ENCODE measurements at regions not wholly inside any gene's neighbourhood (a gene's known extent, or its start where the extent isn't known, plus 50 kb on each side); places are given as distances from the start of the nearest gene placed in this dataset.
"Not testable (repeated sequence)": the region's sequence is repeated elsewhere in the genome, so short reads cannot be mapped to it uniquely, and the experiment has no call there.

DNA sequence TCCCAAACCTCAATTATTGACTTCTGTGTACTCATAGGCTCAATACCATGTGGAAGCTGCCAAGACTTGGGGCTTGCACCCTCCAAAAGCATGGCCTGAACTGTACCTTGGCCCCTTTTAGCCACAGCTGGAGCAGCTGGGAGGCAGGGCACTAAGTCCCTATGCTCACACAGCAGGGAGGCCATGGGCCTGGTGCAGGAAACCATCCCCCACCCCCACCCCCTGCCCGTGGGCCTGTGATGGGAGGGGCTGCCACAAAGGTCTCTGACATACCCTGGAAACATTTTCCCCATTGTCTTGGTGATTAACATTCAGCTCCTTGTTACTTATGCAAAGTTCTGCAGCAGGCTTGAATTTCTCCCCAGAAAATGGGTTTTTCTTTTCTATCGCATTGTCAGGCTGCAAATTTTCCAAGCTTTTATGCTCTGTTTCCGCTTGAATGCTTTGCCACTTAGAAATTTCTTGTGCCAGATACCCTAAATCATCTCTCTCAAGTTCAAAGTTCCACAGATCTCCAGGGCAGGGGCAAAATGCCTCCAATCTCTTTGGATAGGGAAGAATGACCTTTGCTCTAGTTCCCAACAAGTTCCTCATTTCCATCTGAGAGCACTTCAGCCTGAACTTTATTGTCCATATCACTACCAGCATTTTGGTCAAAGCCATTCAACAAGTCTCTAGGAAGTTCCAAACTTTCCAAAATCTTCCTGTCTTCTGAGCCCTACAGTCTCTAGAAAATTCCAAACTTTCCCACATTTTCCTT is 141.8 kb downstream of the AHR start:
- DNase-seq: not testable (repeated sequence)

- DNase-seq: no peak
These were observed 142.4 kb downstream of the AHR start for GRCh38 chr7:17440831-17441230.

DNA sequence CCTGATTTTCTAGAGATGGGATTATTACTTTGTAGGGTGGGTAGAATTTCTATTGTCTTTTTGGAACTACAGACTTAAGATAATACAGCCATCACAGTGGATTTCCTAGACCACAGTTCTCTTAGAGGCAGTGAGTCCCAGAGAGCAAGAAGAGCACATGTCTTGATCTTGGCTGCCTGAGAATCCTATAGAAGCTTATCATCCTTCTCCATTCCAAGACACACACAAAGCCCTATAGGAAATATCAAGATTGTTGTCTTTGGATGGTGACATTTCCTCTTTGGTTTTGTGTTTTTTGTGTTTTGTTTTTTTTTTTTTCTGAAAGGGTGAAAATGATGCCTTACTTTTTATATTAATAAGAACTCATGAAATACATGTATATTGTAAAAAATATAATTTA is 143.1 kb downstream of the AHR start:
- no peak for DNase-seq

DNA sequence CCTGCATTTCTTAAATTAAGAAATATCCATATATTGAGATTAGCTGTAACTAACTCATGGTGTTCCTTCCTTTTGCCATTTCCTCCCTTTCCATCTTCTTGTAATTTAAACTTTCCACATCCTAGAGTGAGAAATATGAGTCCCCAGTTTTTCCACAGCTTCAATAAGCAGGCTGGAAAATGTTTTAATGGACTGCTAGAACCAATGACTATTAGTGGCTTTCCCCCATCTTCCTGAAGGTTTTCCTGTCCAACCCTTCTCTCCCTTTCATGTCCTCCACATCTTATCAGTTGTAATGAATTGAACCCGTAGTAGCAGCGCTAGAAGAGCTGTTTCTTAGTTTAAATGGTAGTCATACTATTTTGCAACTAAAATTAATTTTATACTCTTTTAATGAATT is 145.7 kb downstream of the AHR start:
- no peak for DNase-seq

- no peak for DNase-seq
These were observed 146.2 kb downstream of the AHR start for GRCh38 chr7:17444673-17445072.

DNA sequence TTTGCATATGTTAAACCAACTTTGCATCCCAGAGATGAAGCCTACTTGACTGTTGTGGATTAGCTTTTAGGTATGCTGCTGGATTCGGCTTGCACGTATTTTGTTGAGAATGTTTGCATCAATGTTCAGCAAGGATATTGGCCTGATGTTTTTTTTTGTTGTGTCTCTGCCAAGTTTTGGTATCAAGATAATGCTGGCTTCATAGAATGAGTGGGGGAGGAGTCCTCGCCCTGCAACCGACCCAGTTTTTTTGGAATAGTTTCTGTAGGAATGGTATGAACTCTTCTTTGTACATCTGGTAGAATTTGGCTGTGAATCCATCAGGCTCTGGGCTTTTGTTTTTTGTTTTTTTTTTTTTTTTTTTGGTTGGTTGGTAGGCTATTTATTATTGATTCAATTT is 147.9 kb downstream of the AHR start:
- no peak for DNase-seq

DNA sequence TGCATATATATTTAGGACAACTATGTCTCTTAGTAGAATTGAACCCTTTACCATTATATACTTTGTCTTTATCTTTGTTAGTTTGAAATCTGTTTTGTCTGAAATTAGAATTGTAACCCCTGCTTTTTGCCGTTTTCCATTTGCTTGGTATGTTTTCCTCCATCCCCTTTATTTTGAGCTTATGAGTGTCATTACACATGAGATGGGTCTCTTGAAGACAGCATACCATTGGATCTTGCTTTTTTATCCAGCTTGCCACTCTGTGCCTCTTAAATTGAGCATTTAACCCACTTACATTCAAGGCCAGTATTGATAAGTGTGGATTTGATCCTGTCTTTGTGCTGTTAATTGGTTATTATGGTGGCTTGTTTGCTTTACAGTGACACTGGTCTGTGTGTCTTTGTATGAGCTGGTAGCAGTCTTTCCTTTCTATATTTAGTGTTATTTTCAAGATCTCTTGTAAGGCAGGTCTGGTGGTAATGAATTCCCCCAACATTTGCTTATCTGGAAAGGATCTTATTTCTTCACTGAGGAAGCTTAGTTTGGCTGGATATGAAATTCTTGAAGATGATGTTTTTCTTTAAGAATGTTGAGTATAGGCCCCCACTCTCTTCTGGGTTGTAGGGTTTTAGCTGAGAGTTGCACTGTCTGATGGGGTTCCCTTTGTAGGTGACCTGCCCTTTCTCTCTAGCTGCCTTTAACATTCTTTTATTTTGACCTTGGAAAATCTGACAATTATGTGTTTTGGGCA is 149.5 kb downstream of the AHR start:
- DNase-seq: no peak

DNA sequence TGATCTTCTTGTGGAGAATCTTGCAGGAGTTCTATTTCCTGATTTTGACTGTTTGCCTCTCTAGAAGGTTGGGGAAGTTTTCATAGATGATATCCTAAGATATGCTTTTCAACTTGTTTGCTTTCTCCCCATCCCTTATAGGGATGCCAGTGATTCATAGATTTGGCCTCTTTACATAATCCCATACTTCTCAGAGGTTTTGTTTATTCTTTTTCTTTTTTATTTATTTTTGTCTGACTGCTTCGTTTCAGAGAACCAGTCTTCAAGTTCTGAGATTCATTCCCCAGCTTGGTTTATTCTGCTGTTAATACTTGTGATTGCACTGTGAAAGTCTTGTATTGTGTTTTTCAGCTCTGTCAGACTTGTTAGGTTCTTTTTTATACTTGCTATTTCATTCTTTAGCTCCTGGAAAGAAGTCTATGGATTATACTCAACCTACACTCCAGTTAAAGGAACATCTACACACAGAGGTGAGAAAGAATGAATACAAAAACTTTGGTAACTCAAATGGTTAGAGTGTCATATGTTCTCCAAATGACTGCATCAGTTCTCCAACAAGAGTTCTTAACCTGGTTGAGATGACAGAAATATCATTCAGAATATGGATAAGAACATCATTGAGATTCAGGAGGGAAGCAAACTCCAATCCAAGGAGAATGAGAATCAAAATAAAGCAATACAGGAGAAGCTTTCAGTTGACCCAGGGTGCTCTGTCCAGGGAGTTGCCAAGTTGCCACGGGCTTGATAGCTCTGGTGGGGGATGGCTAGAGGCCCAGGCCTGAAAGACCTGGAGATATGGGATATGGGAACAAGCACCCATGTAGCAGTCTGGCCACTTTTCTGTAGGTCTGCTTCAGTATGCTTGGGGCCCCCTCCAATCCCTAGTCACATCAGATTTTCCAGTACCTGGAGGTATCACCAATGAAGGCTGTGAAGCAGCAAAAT is 150.3 kb downstream of the AHR start:
- no peak for DNase-seq

DNA sequence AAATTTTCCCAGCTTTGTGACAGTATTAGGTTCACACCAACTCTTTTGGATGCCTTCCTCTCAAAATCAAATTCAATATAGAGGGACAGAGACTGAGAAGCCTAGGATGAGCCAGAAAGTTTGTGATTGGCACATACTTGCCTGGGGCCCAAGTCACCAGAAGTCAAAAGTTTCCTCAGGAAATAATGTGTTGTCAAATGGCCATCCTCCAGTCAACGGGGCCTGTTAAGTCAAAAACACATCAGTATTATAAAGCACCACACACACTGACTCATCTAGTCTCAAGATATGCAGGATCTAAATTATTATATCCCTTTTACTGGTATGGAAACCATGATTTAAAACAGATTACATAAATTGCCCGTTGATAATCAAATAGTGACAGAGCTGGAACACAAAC is 158.1 kb downstream of the AHR start:
- no peak for DNase-seq

GRCh38 chr7:17460001-17460400 is 161.5 kb downstream of the AHR start:
- DNase-seq: no peak

DNA sequence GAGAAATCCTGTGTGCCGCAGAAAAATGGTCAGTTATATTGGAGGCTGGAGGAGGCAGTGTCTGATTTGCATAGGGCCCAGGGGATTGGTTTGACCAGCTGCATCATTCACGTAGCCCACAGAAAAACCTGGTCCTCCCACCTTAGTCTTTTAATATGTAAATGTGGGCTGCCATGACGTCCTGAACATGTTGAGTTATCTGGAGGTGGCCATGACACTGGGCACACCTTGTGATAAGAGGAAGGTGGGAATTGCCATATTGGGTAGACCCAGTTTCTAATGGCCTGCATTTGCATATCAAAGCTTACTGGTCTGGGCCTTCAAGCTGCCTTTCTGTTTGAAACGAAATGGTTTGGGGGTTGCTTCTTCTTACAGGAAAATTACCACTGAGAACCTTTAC is 162.2 kb downstream of the AHR start:
- DNase-seq: no peak

DNA sequence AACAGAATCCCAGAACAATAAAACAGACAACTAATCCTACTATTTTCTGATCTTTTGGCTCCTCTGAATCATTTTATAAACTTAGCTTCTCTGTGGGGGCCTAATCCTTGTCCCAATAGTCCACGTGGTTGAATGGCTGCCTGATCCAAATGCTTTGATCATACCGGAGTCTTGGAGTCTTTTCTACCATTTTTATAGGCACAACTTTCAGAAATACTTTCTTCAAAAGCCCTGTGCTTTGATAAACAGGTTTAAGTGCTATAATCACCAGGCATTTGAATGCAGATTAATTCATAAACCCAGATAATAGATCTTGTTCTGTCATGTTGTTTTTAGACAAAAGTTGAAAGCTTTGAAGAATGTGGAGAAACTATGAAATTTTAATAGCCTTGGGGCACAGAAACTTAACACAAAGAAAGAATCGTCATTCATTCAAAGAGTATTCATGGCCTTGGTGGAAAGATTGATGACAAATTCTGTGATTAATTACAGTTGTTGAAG is 163.7 kb downstream of the AHR start:
- no peak for DNase-seq

GRCh38 chr7:17463511-17464085 is 165.1 kb downstream of the AHR start:
- no peak for DNase-seq

- DNase-seq: no peak
These were observed 167.8 kb downstream of the AHR start for GRCh38 chr7:17466216-17466615.

DNA sequence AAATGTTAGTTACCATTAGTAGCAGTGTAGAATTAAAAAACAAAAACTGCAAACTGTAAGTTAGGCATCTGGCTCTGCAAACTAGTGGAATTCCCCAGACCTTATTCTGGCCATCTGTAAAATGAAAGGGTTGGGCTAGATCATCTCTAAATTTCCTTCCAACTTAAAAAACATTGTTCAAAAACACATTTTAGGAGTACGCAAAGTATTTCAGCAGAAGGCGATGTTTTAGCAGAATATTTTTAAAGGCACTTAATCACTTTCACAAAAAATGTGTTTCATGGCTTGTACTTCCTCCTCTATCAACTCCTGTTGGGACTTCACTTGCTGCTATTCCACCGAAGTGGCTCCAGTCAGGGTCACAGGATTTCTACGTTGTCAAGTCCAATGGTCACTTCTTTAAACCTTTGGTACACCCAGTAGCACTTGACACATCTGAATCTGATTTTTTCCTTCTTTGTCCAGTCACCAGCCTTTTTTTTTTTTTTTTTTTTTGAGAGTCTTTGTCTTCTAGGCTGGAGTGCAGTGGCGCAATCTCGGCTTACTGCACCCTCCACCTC is 169.0 kb downstream of the AHR start:
- no peak for DNase-seq

DNA sequence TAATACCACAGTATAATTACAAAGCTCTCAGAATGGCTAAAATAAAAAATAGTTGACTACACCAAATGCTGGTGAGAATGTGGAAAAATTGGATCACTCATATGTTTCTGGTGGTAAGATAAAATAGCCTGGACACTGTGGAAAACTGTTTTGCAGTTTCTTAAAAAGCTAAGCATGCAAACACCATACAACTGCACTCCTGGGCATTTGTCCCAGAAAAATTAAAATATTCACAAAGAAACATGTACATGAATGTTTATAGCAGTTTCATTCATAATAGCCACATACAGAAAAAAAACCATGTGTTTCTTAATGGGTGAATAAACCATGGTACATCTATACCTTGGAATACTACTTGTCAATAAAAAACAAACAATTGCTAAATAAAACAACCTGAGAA is 172.9 kb downstream of the AHR start:
- DNase-seq: no peak

- DNase-seq: no peak
These were observed 174.1 kb downstream of the AHR start for GRCh38 chr7:17472518-17472917.

- no peak for DNase-seq
These were observed 174.5 kb downstream of the AHR start for GRCh38 chr7:17472939-17473338.

DNA sequence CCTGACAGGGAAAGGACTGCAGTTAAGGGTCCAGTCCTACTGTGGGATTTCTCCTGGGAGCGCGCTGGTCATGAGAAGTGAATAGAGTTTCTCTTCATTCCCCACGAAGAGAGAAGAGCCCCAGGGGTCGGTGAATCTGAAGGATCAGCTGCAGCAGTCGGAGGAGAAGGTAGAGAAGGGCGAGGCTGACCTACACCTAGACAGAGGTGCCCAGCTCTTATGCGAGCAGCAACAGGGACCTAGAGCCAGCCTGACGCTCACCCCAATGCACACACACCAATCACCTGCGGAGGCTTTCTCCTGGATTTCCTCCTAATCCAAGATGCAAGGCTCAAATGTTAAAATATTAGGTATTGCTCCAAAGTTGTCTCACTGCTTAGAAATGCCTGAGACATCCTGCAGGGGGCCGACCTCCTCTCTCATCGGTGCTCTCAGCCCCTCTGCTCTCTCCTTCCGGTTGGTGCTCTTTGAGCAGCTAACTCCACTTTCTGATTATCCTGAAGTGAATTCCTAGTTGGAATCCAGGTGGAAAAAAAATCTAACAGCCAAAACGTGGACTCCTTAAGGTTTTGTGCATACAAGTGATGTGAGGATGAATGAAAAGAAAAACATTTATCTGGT is 176.4 kb downstream of the AHR start:
- DNase-seq: peak; percentile 31

GRCh38 chr7:17477182-17477581 is 178.7 kb downstream of the AHR start:
- DNase-seq: no peak

DNA sequence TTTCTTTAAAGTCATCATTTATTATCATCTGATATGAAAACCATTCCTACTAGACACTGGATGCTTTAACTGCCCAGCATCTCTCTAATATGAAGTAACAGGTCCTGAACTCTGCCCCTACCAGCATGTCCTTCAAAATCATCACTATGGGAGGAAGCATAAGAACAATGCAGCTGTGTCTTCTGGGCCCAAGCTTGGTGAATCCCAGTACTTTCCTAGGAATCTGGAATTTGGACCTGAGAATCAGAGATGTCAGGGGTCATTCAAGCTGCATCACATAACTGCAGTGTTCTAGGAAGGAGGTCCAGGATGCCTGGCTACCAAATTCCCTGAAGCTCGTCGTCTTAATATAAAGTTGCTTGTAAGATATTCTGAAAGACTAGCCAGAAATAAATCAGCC is 182.7 kb downstream of the AHR start:
- DNase-seq: no peak

DNA sequence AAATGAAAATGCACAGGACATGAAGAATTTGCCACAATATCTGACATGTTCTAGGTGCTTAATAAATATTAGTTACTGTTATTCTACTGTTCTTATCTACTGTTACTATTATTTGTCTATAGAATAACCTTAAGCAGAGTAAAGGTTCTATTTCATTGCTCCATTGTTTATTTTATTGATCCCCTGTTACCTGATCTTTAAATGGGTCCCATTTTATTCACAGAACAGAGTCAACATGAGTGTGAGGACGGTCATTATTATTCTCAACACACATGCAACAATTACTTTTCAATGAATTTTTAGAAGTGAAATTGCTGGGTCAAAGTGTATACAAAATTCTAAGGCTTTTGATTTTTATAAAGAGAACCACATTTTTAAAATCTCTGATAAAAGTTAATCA is 186.9 kb downstream of the AHR start:
- no peak for DNase-seq
